ENCODE measurements at regions not wholly inside any gene's neighbourhood (a gene's known extent, or its start where the extent isn't known, plus 50 kb on each side); places are given as distances from the start of the nearest gene placed in this dataset.
A peak's percentile ranks its signal among the peaks of the same experiment; 100 is the strongest.
"Not testable (repeated sequence)": the region's sequence is repeated elsewhere in the genome, so short reads cannot be mapped to it uniquely, and the experiment has no call there.

DNA sequence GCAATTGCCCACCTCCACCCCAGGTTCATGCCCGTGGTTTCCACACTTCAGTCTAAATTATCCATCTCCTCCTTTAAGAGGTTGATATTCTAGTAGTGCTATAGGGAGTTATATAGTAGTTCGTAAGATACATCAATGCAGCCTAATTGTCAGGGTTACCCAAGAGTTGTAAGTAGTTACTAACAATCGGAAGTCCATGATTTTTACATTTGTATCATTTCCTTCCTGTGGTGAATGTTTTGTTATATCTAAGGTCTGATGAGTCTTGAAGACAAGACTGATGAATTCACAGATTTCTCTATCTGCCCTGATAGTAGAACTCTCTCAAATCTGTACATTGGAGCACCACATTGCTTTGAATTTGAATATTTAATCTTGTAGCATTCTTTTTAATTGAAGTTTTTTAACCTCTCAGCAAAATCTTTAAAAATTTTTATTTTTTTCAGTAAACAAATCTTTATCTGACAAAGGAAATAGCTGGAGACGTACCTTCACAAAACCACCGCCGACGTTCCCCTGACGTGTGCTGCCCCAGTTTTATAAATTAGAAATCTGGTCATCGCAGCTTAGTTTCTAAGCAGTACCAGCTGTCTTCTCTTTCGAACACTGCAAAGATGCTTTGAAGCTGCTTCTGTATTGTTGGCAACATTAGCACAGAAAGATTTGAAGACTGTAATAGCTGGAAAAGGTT, 264.5 kb downstream of the SOCS6 start:
- DNase-seq: no peak

DNA sequence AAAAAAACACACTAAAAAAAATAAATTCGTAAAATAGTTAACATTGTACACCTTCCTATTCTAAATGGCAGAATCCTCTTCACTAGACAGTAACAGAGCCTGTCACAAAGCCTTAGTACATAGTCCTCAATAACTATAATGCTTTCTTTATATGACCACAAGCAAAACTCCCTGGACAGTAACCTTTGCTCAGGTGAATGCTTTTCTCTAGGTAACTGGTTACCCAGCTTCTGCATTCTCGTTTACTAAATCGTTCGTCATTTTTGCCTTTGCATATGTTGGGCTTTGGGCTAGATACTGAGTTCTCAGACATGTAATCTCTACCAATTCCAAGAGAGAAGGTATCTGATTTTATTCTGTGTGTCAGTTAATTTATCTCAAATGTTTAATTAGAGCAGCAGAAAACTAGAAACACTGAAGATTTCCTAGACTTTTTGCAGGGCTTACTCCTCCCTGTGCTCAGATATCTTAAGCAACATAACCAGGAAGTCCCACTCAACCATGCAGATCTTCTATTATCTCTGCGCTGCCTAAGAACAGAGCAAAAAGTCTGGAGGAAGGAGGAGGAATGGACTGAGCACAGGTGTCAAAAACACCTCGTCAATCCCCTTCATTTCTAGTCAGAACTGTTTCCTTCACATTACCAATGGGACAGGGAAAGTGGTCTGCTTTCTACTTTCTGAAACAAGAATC, 247.7 kb downstream of the SOCS6 start:
- DNase-seq: no peak

DNA sequence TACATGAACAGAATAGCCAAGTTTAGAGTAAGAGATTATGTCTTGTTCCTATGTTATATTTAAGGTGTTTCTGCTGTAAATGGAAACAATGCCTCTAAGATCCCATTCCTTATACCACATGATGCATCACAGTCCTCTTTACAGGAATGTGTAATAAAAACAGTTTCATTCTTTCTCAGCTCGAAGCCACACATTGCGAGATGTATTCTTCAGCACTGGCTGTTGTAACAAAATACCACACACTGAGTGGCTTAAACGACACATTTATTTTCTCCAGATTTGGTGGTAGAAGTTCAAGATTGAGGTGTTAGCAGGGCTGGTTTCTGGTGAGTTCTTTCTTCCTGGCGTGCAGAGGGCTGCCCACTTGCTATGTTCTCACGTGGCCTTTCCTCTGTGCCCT, 246.2 kb downstream of the SOCS6 start:
- DNase-seq: no peak

DNA sequence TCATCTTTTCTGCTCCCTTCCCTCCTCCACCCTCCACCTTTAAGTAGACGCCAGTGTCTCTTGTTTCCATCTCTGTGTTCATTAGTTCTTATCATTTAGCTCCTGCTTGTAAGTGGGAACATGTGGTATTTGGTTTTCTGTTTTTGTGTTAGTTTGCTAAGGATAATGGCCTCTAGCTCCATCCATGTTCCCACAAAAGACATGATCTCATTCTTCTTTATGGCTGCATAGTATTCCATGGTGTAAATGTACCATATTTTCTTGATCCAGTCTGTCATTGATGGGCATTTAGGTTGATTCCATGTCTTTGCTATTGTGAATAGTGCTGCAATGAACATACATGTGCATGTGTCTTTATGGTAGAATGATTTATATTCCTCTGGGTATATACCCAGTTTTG, 236.5 kb downstream of the SOCS6 start:
- not testable (repeated sequence) for DNase-seq

DNA sequence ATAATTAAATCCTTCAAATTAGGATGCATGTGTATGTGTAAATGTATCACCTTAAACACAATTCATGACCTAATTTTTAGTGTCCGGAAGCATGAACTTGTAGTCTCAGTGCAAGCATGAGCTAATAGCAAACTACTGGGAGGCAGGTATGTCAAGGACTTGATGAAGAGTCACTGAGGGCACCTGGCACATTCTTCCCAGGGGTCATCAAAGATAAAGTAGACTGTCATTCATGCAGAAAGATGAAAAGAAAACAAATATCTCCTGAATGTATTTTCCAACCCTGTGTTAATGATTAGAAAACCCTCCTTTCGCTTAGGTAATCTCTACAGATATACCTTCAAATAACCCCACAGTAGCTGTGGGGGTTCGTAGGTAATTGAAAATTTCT, 234.9 kb downstream of the SOCS6 start:
- DNase-seq: no peak

DNA sequence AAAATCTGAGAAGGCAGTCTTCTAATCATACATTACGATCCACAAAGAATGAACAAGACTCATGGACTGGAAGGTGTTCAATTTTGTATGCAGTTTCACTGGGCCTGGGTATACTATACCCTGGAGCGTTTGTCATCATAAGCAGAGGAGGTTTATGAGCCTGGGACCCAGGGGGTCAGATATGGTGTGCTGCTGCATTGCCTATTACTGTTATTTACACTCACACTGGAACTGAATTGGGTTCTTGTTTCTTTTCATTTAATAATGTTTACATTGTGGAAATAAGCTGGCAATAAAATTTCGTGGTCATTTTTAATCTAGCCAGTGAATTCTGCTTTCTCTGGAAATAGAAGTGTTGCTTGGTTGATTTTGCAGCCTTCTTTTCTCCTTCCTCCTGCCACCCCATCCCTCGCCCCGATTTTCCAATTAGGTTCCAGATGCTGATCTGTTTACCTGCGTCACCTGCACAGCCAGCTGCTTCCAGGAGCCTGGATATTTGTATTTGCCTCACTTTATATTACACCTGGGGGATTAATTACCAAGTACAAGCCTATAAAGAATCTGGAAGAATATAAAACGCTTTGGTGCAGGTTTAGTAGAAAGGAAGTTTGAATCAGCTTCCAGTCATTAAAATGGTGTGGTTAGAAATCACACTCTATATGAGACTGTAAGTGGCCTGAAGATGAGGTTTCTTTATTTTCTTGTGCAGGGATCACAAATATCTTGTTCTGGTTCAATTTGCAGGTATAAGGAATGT, 234.4 kb downstream of the SOCS6 start:
- no peak for DNase-seq

DNA sequence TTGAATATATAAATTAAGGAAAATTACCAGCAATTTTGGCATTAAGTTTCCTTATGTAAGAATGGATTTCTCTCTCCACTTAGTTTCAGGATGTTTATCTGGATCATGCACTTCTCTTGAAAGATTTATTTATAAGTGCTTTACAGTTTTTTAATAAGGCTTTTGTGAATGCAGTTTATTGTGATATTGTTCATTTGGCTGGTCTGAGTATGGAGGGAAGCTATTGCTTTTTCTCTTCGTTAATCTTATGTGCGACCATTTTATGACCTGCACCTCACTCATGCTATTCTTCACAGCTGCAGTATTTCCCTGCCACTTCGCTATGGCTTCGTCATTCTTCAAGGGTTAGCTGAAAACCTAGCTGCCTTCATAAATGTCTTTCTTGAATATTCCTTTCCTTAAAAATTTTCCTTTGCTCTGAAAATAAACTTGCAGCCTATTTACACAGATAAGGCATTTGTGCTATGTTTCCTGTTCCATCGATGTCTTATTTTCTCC, 233.4 kb downstream of the SOCS6 start:
- DNase-seq: no peak

DNA sequence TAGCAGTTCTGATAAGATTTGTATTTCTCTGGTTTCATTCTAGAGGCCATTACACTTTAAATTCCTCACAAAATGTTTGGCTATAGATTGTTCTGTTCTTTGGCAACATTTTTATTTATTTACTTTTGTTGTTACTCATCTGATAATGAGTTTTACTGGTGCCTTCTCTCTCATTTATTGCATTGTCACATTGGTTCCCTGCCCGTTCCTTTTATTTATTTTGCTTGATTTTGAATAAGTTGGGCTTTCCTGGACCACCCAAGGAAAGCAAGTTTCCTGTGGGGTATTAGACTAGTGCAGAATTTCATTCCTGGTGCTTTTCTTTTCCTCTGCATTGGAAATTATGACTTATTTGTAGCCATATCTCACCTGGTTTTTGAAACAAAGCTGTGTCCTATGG, 232.0 kb downstream of the SOCS6 start:
- DNase-seq: no peak

DNA sequence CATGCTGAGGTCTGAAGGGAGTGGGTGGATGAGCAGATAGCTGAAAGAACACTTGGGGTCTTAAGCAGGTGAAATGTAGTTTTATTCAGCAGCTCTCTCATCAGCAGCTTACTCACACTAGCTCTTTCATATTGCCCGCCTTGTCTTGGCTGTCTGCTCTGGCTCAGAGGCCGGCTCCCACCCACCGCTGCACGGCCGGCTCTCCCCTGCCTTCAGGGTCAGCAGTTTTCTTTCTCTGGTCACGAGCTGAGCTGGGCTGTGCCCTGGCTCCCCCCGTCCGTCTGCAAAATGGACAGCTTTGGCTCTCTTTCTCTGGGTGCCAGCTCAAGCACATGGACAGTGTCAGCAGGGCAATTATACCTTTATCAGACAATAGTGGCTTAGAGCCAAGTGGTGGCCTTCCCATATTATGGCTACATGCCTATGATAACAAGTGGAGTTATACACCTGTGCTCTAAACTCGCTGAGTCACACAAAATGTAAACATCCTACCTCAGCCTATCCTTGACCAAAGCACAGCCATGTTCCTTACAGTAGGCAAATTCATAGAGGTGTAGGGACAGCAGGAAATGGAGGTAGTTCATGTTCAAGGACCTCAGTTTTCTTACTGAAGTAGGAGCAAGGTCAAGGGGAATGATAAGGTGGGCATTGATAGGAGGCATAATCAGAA, 224.8 kb downstream of the SOCS6 start:
- no peak for DNase-seq

DNA sequence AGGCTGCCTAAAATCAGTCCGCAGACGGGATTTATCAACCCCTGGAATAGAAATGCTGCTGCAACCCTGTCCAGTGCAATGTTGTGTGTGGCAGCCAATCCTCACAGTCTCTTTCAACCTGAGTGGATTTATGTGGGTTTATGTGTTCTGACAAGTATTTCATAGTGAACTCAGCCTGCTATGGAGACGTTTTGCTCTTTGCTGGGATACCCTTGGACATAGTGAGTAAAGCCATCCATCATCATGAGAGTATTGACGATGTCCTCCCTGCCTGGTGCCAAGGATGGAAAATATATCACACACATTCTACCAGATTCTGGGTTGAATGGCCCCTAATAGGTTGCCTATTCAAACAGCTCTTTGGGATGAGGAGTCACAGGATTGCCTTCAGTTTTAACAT, 219.1 kb downstream of the SOCS6 start:
- DNase-seq: no peak

DNA sequence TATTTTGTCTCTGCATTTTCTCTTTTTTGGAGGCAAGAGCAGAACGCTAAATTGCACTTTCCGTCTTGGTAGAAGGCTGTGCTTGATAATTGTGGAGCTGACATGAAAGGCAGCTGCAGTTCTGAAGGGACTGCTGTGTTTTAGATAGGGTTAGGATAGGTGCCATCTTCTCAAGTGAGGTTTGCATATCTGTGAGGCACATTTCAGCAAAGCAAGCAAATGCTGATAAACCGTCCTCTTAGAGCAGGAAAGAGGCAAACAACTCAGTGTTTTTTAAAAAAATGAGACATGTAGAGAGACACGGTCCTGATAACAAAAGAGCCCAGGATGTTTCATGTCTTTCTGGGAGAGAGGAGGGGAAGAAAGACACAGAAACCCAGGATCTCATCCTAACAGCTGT, 217.7 kb downstream of the SOCS6 start:
- DNase-seq: no peak

DNA sequence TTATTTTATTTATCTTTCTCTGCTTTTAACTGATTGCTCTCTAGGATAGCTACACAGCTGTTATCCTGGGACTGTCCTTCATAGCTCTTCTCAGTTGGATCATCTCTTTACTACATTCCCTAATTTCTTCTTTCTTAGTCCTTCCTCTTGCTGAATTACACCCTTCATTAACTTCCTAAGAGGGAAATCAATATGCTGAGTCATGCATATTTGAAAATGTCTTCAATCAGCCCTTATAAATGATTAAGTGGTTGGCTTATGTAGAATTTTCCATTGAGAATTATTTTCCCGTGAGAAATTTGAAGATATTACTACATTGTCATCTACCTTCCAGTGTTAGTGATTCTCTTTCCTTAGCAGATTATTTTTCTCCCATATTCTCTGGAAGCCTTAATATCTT, 214.2 kb downstream of the SOCS6 start:
- DNase-seq: no peak

DNA sequence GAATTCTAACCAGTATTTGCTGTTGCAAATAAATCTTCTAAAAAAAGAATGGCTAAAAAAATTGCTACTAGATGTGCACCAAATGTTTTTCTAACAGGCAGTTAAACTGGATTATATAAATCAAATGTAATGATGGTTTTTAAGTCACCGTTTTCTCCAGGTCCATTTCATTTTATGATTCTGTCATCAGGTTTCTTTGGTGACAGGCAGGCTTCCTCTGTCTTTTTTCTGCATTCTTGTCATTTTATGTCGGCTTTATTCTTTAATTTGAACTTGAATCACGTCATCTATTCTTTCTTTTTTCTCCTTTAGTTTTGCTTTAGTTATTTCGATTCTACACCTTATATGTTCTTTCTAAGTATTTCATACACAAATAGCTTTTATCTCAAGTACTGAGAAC, 212.5 kb downstream of the SOCS6 start:
- DNase-seq: no peak

DNA sequence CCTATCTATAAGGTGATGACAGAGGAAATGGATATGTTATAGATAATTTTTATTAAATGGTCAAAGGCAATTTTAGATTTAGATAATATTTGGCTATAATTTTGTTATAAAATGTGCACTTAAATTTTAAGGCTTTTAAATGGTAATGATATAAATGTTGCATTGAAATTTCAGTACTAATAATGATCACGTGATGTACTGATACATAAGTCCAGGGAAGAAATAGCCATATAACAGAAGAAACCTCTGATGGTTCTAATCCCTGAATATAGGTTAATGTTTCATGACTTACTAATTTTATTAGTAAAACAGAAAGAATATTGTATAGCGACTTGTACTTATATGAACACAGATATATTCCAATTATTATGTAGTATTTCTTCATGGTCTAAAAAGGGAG, 211.9 kb downstream of the SOCS6 start:
- DNase-seq: no peak

DNA sequence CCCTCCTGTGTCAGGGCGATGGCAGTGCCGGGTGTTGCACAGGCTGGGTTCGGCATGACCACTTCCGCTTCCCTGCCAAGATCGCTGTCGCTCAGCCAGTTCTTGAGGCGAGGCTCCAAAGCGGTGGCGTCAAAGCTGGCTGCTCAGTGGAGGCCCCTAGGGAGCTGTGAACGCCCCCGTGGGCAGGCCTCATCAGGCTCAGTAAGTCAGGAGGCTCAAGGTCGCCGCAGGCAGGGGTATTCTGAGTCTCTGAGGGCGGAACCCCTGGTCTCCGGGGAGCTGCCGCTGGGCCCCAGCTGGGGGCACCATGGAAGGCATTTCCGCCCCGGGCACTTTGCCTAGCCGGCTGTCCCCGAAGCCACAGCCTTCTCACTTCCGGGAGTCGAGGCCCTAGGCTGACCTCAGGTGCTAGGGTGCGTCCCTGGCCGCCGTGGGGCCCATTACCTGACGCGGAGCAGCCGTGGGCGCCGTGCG, 210.4 kb downstream of the SOCS6 start:
- no peak for DNase-seq

DNA sequence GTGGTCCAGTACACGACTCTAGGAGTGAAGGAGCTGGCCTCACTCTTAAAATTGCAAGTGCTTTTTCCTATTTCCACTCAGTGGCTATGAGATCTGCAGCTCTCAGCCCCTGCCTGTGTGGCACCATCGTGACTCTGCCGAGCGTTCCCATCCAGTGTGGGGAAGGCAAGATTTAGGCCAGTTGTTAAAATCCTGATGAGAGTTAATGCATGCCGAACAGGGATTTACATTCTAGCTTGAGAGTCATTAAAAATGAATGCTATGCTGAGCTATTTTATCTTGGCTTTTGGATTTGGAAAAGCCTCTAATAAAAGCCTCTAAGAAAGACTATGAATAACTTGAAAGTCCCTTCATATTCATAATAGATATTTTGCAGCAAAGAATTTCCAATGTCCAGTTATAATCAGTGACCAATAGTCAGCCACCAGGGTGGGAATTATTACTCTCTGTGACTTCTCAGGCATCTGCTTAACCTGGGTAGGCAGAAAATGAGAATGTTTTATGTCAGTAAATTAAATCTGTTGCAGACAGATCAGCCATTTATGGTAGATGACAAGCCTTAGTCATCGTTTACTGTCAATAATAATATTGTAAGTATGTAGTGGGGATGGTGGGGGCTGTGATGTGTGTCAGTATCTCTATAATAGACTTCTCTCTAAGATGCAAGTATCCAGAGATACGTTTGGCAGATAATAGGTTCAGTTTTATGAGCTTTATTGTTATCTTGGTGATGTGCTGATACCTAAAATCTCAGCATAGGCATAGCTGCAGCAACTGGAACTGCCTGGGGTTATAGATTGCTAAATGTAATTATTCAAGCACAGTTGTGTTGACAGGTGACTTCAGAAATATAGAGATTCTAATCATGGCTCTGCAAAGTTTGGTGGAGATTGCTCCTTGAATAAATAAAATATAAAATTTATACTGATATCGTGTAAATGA, 207.8 kb downstream of the SOCS6 start:
- DNase-seq: no peak

DNA sequence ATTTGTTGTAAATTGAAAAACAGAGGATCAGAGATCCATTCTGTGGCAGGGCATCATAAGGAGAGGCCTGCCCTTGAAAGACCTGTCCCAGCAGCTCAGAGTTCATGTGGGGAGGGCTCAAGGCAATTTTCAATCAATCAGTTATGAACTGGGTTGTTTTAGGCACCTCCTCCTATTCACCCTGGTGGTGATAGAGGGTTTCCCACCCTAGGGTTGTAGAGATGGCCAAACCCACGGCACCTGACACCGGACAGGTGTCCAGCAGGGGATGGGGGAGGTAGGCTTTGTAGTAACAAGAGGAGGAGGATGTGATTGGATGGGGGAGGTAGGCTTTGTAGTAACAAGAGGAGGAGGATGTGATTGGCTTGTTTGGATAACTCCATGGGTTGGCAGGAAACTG, 205.7 kb downstream of the SOCS6 start:
- DNase-seq: no peak

DNA sequence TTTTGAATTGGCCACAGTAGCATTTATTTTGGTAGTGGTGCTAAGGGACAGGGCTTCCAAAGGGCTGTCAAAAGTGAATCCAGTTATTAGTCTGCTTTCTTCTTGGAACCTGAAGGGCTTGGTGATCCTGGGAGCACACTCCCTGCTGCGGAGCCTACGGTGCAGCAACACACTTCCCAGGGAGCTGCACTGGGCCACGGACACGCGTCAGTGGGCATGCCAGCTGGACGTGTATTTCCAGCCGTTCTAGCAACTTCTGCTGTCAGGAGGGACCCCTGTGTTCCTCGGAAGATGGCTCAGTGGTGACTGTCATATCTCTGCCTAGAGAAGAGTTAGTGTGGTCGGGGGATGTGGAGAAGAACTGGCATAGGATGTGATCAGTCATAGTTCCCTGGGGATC, 204.6 kb downstream of the SOCS6 start:
- DNase-seq: no peak

DNA sequence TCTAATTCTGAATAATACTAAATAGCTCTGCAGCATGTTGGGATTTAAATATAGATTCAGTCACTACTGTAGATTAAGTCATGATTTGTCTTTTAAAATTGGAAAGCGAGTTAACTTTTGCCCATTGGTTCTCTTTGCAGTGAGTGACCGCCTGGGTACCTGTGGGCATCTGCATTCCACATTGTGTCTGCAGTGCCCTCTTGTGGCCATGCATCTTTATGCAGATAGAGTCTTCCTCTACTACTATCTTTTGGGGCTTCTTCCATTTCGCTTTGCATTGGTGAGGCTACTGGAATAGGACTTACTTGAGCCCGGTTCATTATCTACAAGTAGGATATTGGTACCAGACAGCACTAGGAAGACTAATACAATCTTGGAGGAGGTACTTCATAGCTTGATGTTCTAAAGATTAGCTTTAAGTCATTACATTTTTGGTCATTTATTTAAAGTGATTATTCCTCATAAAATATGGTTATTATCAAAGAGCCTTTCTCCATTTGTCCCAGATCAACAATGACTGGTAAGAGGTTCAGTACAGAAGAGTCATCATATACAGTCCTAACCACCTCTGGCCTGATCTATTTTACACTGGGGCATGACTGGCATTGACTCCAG, 203.0 kb downstream of the SOCS6 start:
- DNase-seq: peak; percentile 9 to 11

DNA sequence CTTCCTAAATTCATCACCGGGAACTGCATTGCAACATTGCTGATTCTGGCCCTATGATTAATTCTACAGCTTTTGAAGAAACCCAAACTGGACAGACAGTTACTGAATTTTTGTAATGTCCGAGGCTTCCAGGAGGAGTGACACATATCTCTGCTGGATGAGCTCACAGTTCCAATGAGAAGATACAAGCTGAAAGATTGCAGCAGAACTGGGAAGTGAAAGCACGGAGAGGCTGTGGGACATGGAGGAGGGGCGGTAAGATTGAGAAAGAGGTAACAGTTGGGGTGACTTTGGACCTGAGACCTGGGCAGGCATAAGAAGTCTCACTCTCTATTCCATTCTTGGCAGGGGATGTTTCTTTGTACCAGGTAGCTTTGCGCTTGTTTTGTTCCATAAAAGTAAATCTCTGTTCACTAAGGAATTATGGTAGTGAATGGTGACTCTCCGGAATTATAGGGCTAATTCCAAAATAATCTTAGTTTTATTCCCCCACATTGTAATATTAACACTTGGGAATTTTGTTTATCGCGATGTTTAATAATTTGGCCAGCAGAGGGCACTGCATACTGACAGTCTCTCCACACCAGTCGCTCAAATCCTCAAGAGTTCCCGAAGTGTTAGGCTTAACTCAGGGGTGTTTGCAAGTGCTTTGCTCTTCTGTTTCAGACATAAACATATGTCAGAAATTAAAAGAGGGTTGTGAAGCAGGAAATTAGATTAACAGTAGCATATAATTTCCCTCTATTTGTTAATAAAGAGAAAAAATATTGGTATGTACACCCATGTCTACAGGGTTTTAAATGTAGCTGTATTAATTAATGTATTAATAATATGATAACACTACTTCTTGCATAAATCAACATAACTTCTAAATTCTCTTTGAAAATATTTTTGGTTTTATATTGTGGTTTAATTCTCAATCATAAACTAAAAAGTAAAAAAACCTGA, 201.4 kb downstream of the SOCS6 start:
- DNase-seq: peak in 1 of 2 experiments; percentile 1
